ENCODE measurements at regions not wholly inside any gene's neighbourhood (a gene's known extent, or its start where the extent isn't known, plus 50 kb on each side); places are given as distances from the start of the nearest gene placed in this dataset.

GRCh38 chr19:28244966-28245365 lies 968.0 kb downstream of the UQCRFS1 start:
- no peak overlapping the region for H3K4me3 ChIP-seq
- in situ Hi-C loops (cut with MboI; ENCODE audit: low pct_unique_long_range_greater_than_20kb in 2 of 9, low sequenced_read_pairs in 9 of 9, unreplicated experiment in 9 of 9), result no loop called here
- no peak overlapping the region for H3K27ac ChIP-seq
- 0 to 100% (median 75%) methylated on average over 1 to 5 of the region's 6 CpGs for WGBS, 10 experiments
- peaks cover 0 to 15% of the 10 kb centered on the region in 2 donors for H3K4me1 ChIP-seq (replicated peaks in 1 of 2)
- no peak for ATAC-seq (replicated peaks in 6 of 8)

DNA sequence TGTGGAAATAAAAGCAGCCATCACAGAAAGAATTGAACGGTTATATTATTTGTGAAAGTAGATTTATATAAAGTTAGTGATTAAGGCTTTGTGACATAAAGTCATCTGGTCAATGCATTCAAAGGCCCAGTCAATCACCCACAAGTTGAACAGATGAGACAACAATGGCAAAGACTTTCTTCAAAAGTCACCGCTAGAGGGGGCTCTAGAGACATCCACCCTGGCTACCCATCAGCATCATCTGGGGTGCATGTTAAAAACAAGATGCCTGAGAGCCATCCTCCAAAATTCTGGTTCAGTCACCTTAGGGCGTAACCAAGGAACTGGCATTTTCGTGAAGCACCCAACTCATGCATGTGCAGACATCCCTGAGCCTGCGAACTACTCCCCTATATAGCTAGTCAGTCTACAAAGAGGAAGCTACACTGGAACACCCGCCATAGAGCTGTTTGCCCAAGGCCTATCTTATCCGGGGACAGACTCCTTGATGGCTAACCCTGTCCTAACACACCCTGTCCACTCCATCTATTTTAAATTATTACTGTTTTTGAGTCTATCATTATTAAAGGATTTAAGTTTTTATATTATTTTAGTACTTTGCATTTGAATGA lies 970.5 kb downstream of the UQCRFS1 start:
- peak in 4 of 8 experiments; percentile 37 to 80 (median 76) for ATAC-seq (replicated peaks in 6 of 8)
- WGBS, 10 experiments, result 0 to 86% (median 42%) methylated on average over 1 to 7 of the region's 7 CpGs; no CpG with 5 or more reads in 2 of the 10 experiments
- in situ Hi-C loops (cut with MboI; ENCODE audit: low pct_unique_long_range_greater_than_20kb in 2 of 9, low sequenced_read_pairs in 9 of 9, unreplicated experiment in 9 of 9), result no loop called here
- Histone ChIP-seq H3K27ac (no peak overlapping the region), H3K4me1 (replicated peaks in 1 of 2) (peaks cover 3 to 15% of the 10 kb centered on the region in 2 donors), H3K4me3 (no peak overlapping the region)

- Histone ChIP-seq H3K4me1 (replicated peaks in 1 of 2) (peaks cover 3 to 18% of the 10 kb centered on the region in 2 donors), H3K27ac (no peak overlapping the region), H3K4me3 (no peak overlapping the region)
- 20 to 73% (median 44%) methylated on average over 1 to 5 of the region's 5 CpGs; no CpG with 5 or more reads in 5 of the 10 experiments for WGBS, 10 experiments
- peak in 4 of 8 experiments; percentile 38 to 81 (median 52) for ATAC-seq (replicated peaks in 6 of 8)
- in situ Hi-C loops (cut with MboI; ENCODE audit: low pct_unique_long_range_greater_than_20kb in 2 of 9, low sequenced_read_pairs in 9 of 9, unreplicated experiment in 9 of 9), result loop anchor here in 1 of 9 experiments (10.0 kb wide), 1 partner anchor 264 kb away; no protein-coding TSS in a partner anchor
Measured at GRCh38 chr19:28239270-28239669, 973.7 kb downstream of the UQCRFS1 start.

- Histone ChIP-seq H3K4me1 (replicated peaks in 1 of 2) (peaks cover 3 to 9% of the 10 kb centered on the region in 2 donors), H3K27ac (no peak overlapping the region), H3K4me3 (no peak overlapping the region)
- in situ Hi-C loops (cut with MboI; ENCODE audit: low pct_unique_long_range_greater_than_20kb in 2 of 9, low sequenced_read_pairs in 9 of 9, unreplicated experiment in 9 of 9), result loop anchor here in 1 of 9 experiments (10.0 kb wide), 1 partner anchor 264 kb away; no protein-coding TSS in a partner anchor
- peak in 5 of 8 experiments; percentile 65 to 86 (median 71) for ATAC-seq (replicated peaks in 6 of 8)
Measured at GRCh38 chr19:28238270-28238820, 974.6 kb downstream of the UQCRFS1 start.

DNA sequence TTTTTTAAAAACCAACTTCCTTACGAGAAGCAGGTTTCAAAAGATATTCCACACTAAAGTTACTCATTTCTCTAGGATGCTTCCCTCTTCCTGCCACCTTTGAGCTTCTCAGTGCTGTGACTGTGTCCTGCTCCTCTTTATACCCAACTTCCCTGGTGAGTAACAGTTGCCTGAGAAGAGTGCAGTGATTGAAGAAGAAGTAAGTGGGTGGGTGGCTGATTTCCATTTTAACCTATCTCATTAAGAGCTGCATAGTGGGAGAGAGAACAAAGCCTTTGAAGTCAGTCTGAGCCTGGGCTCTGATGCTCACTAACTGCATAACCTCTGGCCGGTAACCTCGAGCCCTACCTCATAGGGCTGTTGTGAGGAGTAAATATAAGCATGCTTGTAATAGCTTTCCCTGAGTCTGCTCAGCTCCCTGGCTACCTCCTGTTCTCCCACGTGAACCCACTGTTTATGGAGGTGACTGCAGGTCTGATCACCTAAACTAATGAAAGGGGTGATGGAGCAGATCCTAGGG lies 977.3 kb downstream of the UQCRFS1 start:
- Histone ChIP-seq H3K4me1 (replicated peaks in 1 of 2) (peaks cover 3 to 5% of the 10 kb centered on the region in 2 donors), H3K27ac (no peak overlapping the region), H3K4me3 (no peak overlapping the region)
- ATAC-seq (replicated peaks in 6 of 8), result no peak
- 0 to 75% (median 50%) methylated on average over 1 to 4 of the region's 4 CpGs; no CpG with 5 or more reads in 1 of the 10 experiments for WGBS, 10 experiments
- in situ Hi-C loops (cut with MboI; ENCODE audit: low pct_unique_long_range_greater_than_20kb in 2 of 9, low sequenced_read_pairs in 9 of 9, unreplicated experiment in 9 of 9), result loop anchor here in 1 of 9 experiments (10.0 kb wide), 1 partner anchor 261 kb away; no protein-coding TSS in a partner anchor

DNA sequence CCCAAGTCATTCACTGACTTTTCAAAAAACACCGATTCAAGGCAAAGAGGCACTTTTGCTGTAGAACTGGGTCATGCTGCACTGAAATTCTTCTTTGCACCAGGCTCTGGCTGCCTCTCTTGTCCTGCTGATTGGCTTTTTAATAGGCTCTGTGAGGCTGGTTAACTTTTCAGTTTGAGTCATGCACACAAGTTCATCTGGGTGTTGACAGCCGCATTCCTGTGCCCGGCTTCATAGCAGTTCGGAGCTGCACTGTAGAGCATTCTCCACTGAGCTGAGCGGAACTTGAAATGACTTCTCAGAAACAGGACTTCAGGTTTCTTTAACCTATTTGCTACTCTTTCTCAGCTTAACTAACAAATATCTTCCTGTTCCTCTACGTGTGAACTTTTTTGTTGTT lies 978.3 kb downstream of the UQCRFS1 start:
- in situ Hi-C loops (cut with MboI; ENCODE audit: low pct_unique_long_range_greater_than_20kb in 2 of 9, low sequenced_read_pairs in 9 of 9, unreplicated experiment in 9 of 9), result loop anchor here in 1 of 9 experiments (10.0 kb wide), 1 partner anchor 260 kb away; no protein-coding TSS in a partner anchor
- WGBS, 10 experiments, result 4 to 93% (median 52%) methylated on average over 1 to 6 of the region's 6 CpGs; no CpG with 5 or more reads in 2 of the 10 experiments
- no peak overlapping the region for H3K27ac ChIP-seq
- H3K4me3 ChIP-seq, result no peak overlapping the region
- ATAC-seq (replicated peaks in 6 of 8), result peak in 6 of 8 experiments; percentile 29 to 97 (median 54)
- H3K4me1 ChIP-seq (replicated peaks in 1 of 2), result peaks cover 3 to 5% of the 10 kb centered on the region in 2 donors

DNA sequence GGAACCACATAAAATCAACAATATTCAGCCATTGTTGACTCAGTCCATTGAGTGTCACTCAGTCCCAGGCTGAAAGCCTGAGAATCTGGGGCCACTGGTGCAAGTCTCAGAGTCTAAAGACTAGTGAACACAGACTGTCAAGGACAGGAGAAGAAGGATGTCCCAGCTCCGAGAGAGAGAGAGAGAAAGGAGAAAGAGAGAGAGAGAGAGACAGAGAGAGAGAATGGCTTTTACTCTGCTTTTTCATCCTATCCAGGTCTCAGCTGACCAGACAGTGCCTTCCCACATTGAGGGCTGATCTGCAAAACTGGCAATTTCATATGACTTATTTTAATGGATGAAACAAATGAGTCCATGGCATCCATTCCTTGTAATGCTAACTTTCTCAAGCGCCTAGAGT lies 984.1 kb downstream of the UQCRFS1 start:
- Histone ChIP-seq H3K27ac (no peak overlapping the region), H3K4me1 (replicated peaks in 1 of 2) (peaks cover 0 to 5% of the 10 kb centered on the region in 2 donors), H3K4me3 (no peak overlapping the region)
- no peak for ATAC-seq (replicated peaks in 6 of 8)
- in situ Hi-C loops (cut with MboI; ENCODE audit: low pct_unique_long_range_greater_than_20kb in 2 of 9, low sequenced_read_pairs in 9 of 9, unreplicated experiment in 9 of 9), result no loop called here
- 0 to 100% (median 28%) methylated on average over 1 to 2 of the region's 2 CpGs; no CpG with 5 or more reads in 3 of the 10 experiments for WGBS, 10 experiments

- 11 to 80% (median 64%) methylated on average over 1 to 5 of the region's 10 CpGs; no CpG with 5 or more reads in 2 of the 10 experiments for WGBS, 10 experiments
- Histone ChIP-seq H3K4me3 (no peak overlapping the region), H3K27ac (no peak overlapping the region), H3K4me1 (replicated peaks in 1 of 2) (peaks cover 0 to 5% of the 10 kb centered on the region in 2 donors)
- in situ Hi-C loops (cut with MboI; ENCODE audit: low pct_unique_long_range_greater_than_20kb in 2 of 9, low sequenced_read_pairs in 9 of 9, unreplicated experiment in 9 of 9), result no loop called here
- no peak for ATAC-seq (replicated peaks in 6 of 8)
Measured at GRCh38 chr19:28224441-28224840, 988.5 kb downstream of the UQCRFS1 start.

DNA sequence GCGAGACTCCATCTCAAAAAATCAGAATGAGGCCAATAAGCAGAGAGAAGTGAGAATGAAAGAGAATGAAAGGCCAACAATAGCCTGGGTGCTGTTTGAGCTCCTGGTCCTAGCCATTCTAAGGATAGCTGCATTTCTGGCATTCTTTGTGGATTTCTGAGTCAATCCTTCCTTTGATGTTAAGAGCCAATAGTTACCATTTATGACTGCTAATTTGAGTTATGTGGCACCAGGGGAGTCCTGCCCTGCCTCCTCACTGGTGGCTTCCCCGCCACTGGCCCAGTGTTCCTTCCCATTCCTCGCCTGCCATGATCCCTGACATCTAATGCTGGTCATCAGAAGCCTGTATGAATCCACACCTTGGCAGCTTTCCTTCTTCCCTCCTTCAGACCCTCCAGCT lies 991.2 kb downstream of the UQCRFS1 start:
- H3K27ac ChIP-seq, result no peak overlapping the region
- no peak overlapping the region for H3K4me3 ChIP-seq
- no peak for ATAC-seq (replicated peaks in 6 of 8)
- WGBS, 10 experiments, result 0 to 88% (median 28%) methylated on average over 1 to 3 of the region's 3 CpGs; no CpG with 5 or more reads in 3 of the 10 experiments
- H3K4me1 ChIP-seq (replicated peaks in 1 of 2), result peaks cover 0 to 5% of the 10 kb centered on the region in 2 donors
- in situ Hi-C loops (cut with MboI; ENCODE audit: low pct_unique_long_range_greater_than_20kb in 2 of 9, low sequenced_read_pairs in 9 of 9, unreplicated experiment in 9 of 9), result no loop called here

- WGBS, 10 experiments, result 67 to 80% (median 79%) methylated on average over 1 to 3 of the region's 5 CpGs; no CpG with 5 or more reads in 7 of the 10 experiments
- H3K27ac ChIP-seq, result no peak overlapping the region
- in situ Hi-C loops (cut with MboI; ENCODE audit: low pct_unique_long_range_greater_than_20kb in 2 of 9, low sequenced_read_pairs in 9 of 9, unreplicated experiment in 9 of 9), result no loop called here
- no peak for ATAC-seq (replicated peaks in 6 of 8)
- no peak overlapping the region for H3K4me3 ChIP-seq
- H3K4me1 ChIP-seq (replicated peaks in 1 of 2), result peaks cover 0 to 8% of the 10 kb centered on the region in 2 donors
Measured at GRCh38 chr19:28218728-28219127, 994.2 kb downstream of the UQCRFS1 start.

DNA sequence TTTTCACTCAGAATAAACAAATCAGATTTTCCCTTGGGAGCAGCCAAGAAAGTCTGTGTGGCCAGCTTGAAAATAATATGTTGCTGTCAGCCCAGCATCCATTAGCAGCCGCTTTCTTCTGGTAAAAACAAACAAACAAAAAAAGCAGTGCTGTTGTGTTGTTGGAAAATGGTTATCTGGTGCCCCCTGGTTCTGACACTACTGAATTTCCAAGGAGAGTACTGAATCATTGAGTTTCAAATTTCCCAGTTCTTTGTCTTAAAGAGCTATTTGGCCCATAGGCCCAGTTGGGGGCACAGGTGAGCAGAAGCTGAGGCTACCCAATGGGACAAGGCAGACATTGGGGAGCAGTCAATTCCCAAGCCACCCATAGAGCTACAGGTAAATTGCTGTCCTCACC lies 995.9 kb downstream of the UQCRFS1 start:
- peaks cover 0 to 8% of the 10 kb centered on the region in 2 donors for H3K4me1 ChIP-seq (replicated peaks in 1 of 2)
- no peak overlapping the region for H3K4me3 ChIP-seq
- H3K27ac ChIP-seq, result no peak overlapping the region
- in situ Hi-C loops (cut with MboI; ENCODE audit: low pct_unique_long_range_greater_than_20kb in 2 of 9, low sequenced_read_pairs in 9 of 9, unreplicated experiment in 9 of 9), result no loop called here
- 0 to 22% (median 10%) methylated on average over 1 of the region's 1 CpG; no CpG with 5 or more reads in 6 of the 10 experiments for WGBS, 10 experiments
- ATAC-seq (replicated peaks in 6 of 8), result peak in 4 of 8 experiments; percentile 15 to 45 (median 20)

DNA sequence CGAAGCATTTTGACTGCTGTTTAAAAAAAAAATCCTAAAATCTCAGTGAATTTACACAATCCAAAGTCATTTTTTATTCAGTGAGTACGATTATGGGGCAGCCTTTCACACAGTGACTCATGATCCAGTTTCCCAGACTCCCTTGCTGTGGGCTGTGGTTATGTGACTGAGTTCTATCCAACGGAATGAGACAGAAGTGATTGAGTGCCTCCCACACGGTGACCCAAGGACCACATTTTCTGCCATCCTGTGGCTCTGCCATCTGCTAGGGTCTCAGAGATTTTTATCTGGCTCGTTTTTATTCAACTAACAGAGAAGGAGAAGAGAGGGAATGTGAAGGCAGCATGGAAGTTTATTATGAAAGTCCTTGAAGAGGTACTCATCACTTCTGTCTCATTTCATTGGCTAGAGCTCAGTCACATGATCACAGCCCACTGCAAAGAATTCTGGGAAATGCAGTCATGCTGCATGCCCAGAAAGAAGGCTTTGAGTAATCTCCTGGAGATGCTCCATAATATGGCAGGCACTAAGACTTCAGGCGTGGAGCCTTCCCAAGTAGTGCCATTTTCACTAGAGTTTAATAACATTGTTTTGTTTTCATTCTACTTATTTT lies 999.4 kb downstream of the UQCRFS1 start:
- peak in 7 of 8 experiments; percentile 39 to 94 (median 63) for ATAC-seq (replicated peaks in 6 of 8)
- H3K4me3 ChIP-seq, result no peak overlapping the region
- no peak overlapping the region for H3K27ac ChIP-seq
- peaks cover 0 to 8% of the 10 kb centered on the region in 2 donors for H3K4me1 ChIP-seq (replicated peaks in 1 of 2)
- in situ Hi-C loops (cut with MboI; ENCODE audit: low pct_unique_long_range_greater_than_20kb in 2 of 9, low sequenced_read_pairs in 9 of 9, unreplicated experiment in 9 of 9), result no loop called here
- WGBS, 10 experiments, result 10 to 100% (median 71%) methylated on average over 2 to 6 of the region's 6 CpGs; no CpG with 5 or more reads in 1 of the 10 experiments

- in situ Hi-C loops (cut with MboI; ENCODE audit: low pct_unique_long_range_greater_than_20kb in 2 of 9, low sequenced_read_pairs in 9 of 9, unreplicated experiment in 9 of 9), result no loop called here
- Histone ChIP-seq H3K27ac (no peak overlapping the region), H3K4me1 (replicated peaks in 1 of 2) (no peaks in the 10 kb centered on the region), H3K4me3 (no peak overlapping the region)
- WGBS, 10 experiments, result 0 to 67% (median 15%) methylated on average over 1 to 2 of the region's 2 CpGs; no CpG with 5 or more reads in 5 of the 10 experiments
- no peak for ATAC-seq (replicated peaks in 6 of 8)
Measured at GRCh38 chr19:28210886-28211285, 1002.1 kb downstream of the UQCRFS1 start.

All from motor neuron (in vitro differentiated cells).